ENCODE measurements at regions not wholly inside any gene's neighbourhood (a gene's known extent, or its start where the extent isn't known, plus 50 kb on each side); places are given as distances from the start of the nearest gene placed in this dataset.

- DNase-seq (ENCODE audit: low read depth): no peak
Observed at GRCh38 chr15:70264738-70265465, 167.2 kb upstream of the TLE3 start.

- peak; percentile 52 for DNase-seq (ENCODE audit: low read depth)
Observed at GRCh38 chr15:70264014-70264582, 166.4 kb upstream of the TLE3 start.

- no peak for DNase-seq (ENCODE audit: low read depth)
Observed at GRCh38 chr15:70262591-70263274, 165.0 kb upstream of the TLE3 start.

GRCh38 chr15:70262171-70262570 is 164.5 kb upstream of the TLE3 start:
- DNase-seq (ENCODE audit: low read depth): no peak

GRCh38 chr15:70261083-70261482 is 163.4 kb upstream of the TLE3 start:
- DNase-seq (ENCODE audit: low read depth): no peak

GRCh38 chr15:70260580-70260979 is 162.9 kb upstream of the TLE3 start:
- no peak for DNase-seq (ENCODE audit: low read depth)

- DNase-seq (ENCODE audit: low read depth): no peak
Observed at GRCh38 chr15:70259640-70260508, 162.2 kb upstream of the TLE3 start.

GRCh38 chr15:70259028-70259424 is 161.3 kb upstream of the TLE3 start:
- DNase-seq (ENCODE audit: low read depth): peak; percentile 67

GRCh38 chr15:70258369-70259027 is 160.8 kb upstream of the TLE3 start:
- DNase-seq (ENCODE audit: low read depth): peak; percentile 56

- DNase-seq (ENCODE audit: low read depth): no peak
Observed at GRCh38 chr15:70257573-70258248, 160.0 kb upstream of the TLE3 start.

- no peak for DNase-seq (ENCODE audit: low read depth)
Observed at GRCh38 chr15:70257047-70257446, 159.3 kb upstream of the TLE3 start.

GRCh38 chr15:70254311-70254869 is 156.7 kb upstream of the TLE3 start:
- DNase-seq (ENCODE audit: low read depth): no peak

- DNase-seq (ENCODE audit: low read depth): no peak
Observed at GRCh38 chr15:70253461-70254156, 155.9 kb upstream of the TLE3 start.

GRCh38 chr15:70252951-70253320 is 155.2 kb upstream of the TLE3 start:
- DNase-seq (ENCODE audit: low read depth): no peak

GRCh38 chr15:70252056-70252950 is 154.6 kb upstream of the TLE3 start:
- DNase-seq (ENCODE audit: low read depth): no peak

GRCh38 chr15:70251246-70251990 is 153.7 kb upstream of the TLE3 start:
- DNase-seq (ENCODE audit: low read depth): no peak

GRCh38 chr15:70250208-70251201 is 152.8 kb upstream of the TLE3 start:
- no peak for DNase-seq (ENCODE audit: low read depth)

All from Daoy (cell line).